ENCODE measurements at regions not wholly inside any gene's neighbourhood (a gene's known extent, or its start where the extent isn't known, plus 50 kb on each side); places are given as distances from the start of the nearest gene placed in this dataset.

DNA sequence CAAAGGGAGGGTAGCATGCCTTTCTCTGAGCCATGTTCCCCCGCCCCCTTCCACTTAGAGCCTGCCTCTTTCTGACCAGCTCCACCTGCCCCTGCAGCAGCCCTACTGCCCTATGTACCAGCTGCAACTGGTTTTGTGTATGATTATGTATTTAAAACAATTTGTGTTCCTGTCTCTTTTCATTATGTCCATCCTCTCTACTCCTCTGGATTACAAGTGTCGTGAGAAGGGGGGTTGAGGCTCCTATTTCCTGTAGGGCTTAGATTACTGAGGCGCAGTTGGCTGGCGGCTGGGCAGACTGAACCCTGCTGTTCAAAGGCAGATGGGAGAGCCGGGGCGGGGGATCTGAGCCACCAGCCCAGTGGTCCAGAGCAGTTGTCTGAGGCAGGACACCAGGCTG is 213.3 kb downstream of the KCNRG start:
- TF ChIP-seq ZNF621 (tag by site-specific recombination; IDR thresholded peaks at IDR 0.05) (no peak), ZNF404 (tag by site-specific recombination; IDR thresholded peaks at IDR 0.05) (no peak), SCRT1 (tag by site-specific recombination; IDR thresholded peaks at IDR 0.05; ENCODE audit: borderline replicate concordance) (no peak)
- TF ChIP-seq, protein P1, sequence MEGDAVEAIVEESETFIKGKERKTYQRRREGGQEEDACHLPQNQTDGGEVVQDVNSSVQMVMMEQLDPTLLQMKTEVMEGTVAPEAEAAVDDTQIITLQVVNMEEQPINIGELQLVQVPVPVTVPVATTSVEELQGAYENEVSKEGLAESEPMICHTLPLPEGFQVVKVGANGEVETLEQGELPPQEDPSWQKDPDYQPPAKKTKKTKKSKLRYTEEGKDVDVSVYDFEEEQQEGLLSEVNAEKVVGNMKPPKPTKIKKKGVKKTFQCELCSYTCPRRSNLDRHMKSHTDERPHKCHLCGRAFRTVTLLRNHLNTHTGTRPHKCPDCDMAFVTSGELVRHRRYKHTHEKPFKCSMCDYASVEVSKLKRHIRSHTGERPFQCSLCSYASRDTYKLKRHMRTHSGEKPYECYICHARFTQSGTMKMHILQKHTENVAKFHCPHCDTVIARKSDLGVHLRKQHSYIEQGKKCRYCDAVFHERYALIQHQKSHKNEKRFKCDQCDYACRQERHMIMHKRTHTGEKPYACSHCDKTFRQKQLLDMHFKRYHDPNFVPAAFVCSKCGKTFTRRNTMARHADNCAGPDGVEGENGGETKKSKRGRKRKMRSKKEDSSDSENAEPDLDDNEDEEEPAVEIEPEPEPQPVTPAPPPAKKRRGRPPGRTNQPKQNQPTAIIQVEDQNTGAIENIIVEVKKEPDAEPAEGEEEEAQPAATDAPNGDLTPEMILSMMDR (tag by site-specific recombination; IDR thresholded peaks at IDR 0.05): no peak
- TF ChIP-seq, protein P2, sequence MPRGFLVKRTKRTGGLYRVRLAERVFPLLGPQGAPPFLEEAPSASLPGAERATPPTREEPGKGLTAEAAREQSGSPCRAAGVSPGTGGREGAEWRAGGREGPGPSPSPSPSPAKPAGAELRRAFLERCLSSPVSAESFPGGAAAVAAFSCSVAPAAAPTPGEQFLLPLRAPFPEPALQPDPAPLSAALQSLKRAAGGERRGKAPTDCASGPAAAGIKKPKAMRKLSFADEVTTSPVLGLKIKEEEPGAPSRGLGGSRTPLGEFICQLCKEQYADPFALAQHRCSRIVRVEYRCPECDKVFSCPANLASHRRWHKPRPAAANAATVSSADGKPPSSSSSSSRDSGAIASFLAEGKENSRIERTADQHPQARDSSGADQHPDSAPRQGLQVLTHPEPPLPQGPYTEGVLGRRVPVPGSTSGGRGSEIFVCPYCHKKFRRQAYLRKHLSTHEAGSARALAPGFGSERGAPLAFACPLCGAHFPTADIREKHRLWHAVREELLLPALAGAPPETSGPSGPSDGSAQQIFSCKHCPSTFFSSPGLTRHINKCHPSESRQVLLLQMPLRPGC (tag by site-specific recombination; IDR thresholded peaks at IDR 0.05): no peak

All from HEK293 (cell line).